ENCODE measurements at regions not wholly inside any gene's neighbourhood (a gene's known extent, or its start where the extent isn't known, plus 50 kb on each side); places are given as distances from the start of the nearest gene placed in this dataset.

GRCh38 chr2:107738266-107738665 lies 88.4 kb upstream of the RGPD4 start:
- H3K27ac ChIP-seq (replicated peaks), result no peak overlapping the region
- no peaks in the 10 kb centered on the region for H3K27me3 ChIP-seq (ENCODE audit: insufficient read depth, poor library complexity, severe bottlenecking)
- H3K4me3 ChIP-seq (replicated peaks; ENCODE audit: insufficient read depth, low read length), result no peak overlapping the region
- TF ChIP-seq REST (IDR thresholded peaks at IDR 0.05; ENCODE audit: insufficient replicate concordance, low read depth), result no peak
- TF ChIP-seq CTCF (IDR thresholded peaks at IDR 0.05; ENCODE audit: insufficient read depth, low read length), result no peak
- no peak for TF ChIP-seq POLR2AphosphoS5 (IDR thresholded peaks at IDR 0.05; ENCODE audit: low read depth)
- no peak for TF ChIP-seq GABPA (IDR thresholded peaks at IDR 0.05; ENCODE audit: low read depth)
- TF ChIP-seq SPI1 (IDR thresholded peaks at IDR 0.05; ENCODE audit: borderline replicate concordance, low read depth), result no peak
- DNase-seq (ENCODE audit: low read depth in 1 of 2, low spot score in 1 of 2), result no peak

- Histone ChIP-seq H3K4me3 (replicated peaks; ENCODE audit: insufficient read depth, low read length) (no peak overlapping the region), H3K27me3 (ENCODE audit: insufficient read depth, poor library complexity, severe bottlenecking) (no peaks in the 10 kb centered on the region), H3K27ac (replicated peaks) (no peak overlapping the region)
- no peak for DNase-seq (ENCODE audit: low read depth in 1 of 2, low spot score in 1 of 2)
- TF ChIP-seq POLR2AphosphoS5 (IDR thresholded peaks at IDR 0.05; ENCODE audit: low read depth), result no peak
- no peak for TF ChIP-seq CTCF (IDR thresholded peaks at IDR 0.05; ENCODE audit: insufficient read depth, low read length)
- TF ChIP-seq SPI1 (IDR thresholded peaks at IDR 0.05; ENCODE audit: borderline replicate concordance, low read depth), result no peak
These were observed 86.4 kb upstream of the RGPD4 start for GRCh38 chr2:107740300-107740699.

- no peak overlapping the region for H3K4me3 ChIP-seq (replicated peaks; ENCODE audit: insufficient read depth, low read length)
- no peaks in the 10 kb centered on the region for H3K27me3 ChIP-seq (ENCODE audit: insufficient read depth, poor library complexity, severe bottlenecking)
- H3K27ac ChIP-seq (replicated peaks), result no peak overlapping the region
- TF ChIP-seq CTCF (IDR thresholded peaks at IDR 0.05; ENCODE audit: insufficient read depth, low read length) (no peak), POLR2AphosphoS5 (IDR thresholded peaks at IDR 0.05; ENCODE audit: low read depth) (no peak), SPI1 (IDR thresholded peaks at IDR 0.05; ENCODE audit: borderline replicate concordance, low read depth) (no peak), REST (IDR thresholded peaks at IDR 0.05; ENCODE audit: insufficient replicate concordance, low read depth) (no peak), GABPA (IDR thresholded peaks at IDR 0.05; ENCODE audit: low read depth) (no peak)
- DNase-seq (ENCODE audit: low read depth in 1 of 2, low spot score in 1 of 2), result no peak
These were observed 84.1 kb upstream of the RGPD4 start for GRCh38 chr2:107742460-107743027.

- no peak for DNase-seq (ENCODE audit: low read depth in 1 of 2, low spot score in 1 of 2)
- no peak overlapping the region for H3K4me3 ChIP-seq (replicated peaks; ENCODE audit: insufficient read depth, low read length)
- H3K27me3 ChIP-seq (ENCODE audit: insufficient read depth, poor library complexity, severe bottlenecking), result no peaks in the 10 kb centered on the region
- no peak overlapping the region for H3K27ac ChIP-seq (replicated peaks)
- TF ChIP-seq CTCF (IDR thresholded peaks at IDR 0.05; ENCODE audit: insufficient read depth, low read length) (no peak), GABPA (IDR thresholded peaks at IDR 0.05; ENCODE audit: low read depth) (no peak), SPI1 (IDR thresholded peaks at IDR 0.05; ENCODE audit: borderline replicate concordance, low read depth) (no peak), REST (IDR thresholded peaks at IDR 0.05; ENCODE audit: insufficient replicate concordance, low read depth) (no peak), POLR2AphosphoS5 (IDR thresholded peaks at IDR 0.05; ENCODE audit: low read depth) (no peak)
These were observed 83.4 kb upstream of the RGPD4 start for GRCh38 chr2:107743274-107743673.

Measured in HL-60 (cell line).